Right renal pelvis (tissue), 4 donors: ENCODE measurements at regions not wholly inside any gene's neighbourhood (a gene's known extent, or its start where the extent isn't known, plus 50 kb on each side); places are given as distances from the start of the nearest gene placed in this dataset.

Experiments
- DNase-seq, 4 donors: peaks; one replicate each; pipeline ENCODE4 v3.0.0-alpha.2; 2013; ENCODE audit warnings: low read depth in 4 of 4, low spot score in 3 of 4, missing footprints in 1 of 4

- DNase-seq, result no peak
These were observed 695.4 kb upstream of the CDH18 start for GRCh38 chr5:20683241-20683940.

GRCh38 chr5:20680718-20681302 is 692.8 kb upstream of the CDH18 start:
- no peak for DNase-seq

GRCh38 chr5:20678814-20679298 is 690.9 kb upstream of the CDH18 start:
- DNase-seq, result no peak

GRCh38 chr5:20678386-20678785 is 690.4 kb upstream of the CDH18 start:
- no peak for DNase-seq

- DNase-seq, result no peak
These were observed 672.6 kb upstream of the CDH18 start for GRCh38 chr5:20660588-20660987.

- no peak for DNase-seq
These were observed 668.3 kb upstream of the CDH18 start for GRCh38 chr5:20656262-20656661.

- DNase-seq, result no peak
These were observed 667.2 kb upstream of the CDH18 start for GRCh38 chr5:20655211-20655610.

- no peak for DNase-seq
These were observed 666.7 kb upstream of the CDH18 start for GRCh38 chr5:20654746-20655145.

GRCh38 chr5:20654033-20654432 is 666.0 kb upstream of the CDH18 start:
- no peak for DNase-seq

GRCh38 chr5:20649966-20650365 is 662.0 kb upstream of the CDH18 start:
- DNase-seq, result no peak

- DNase-seq, result no peak
These were observed 661.0 kb upstream of the CDH18 start for GRCh38 chr5:20648981-20649380.

- DNase-seq, result no peak
These were observed 648.7 kb upstream of the CDH18 start for GRCh38 chr5:20636686-20637085.

GRCh38 chr5:20619591-20619990 is 631.6 kb upstream of the CDH18 start:
- no peak for DNase-seq

- no peak for DNase-seq
These were observed 630.3 kb upstream of the CDH18 start for GRCh38 chr5:20618340-20618739.

- no peak for DNase-seq
These were observed 629.8 kb upstream of the CDH18 start for GRCh38 chr5:20617841-20618240.

- no peak for DNase-seq
These were observed 628.0 kb upstream of the CDH18 start for GRCh38 chr5:20615888-20616563.

GRCh38 chr5:20611620-20612019 is 623.6 kb upstream of the CDH18 start:
- no peak for DNase-seq

GRCh38 chr5:20610681-20611080 is 622.7 kb upstream of the CDH18 start:
- no peak for DNase-seq

GRCh38 chr5:20609126-20609525 is 621.1 kb upstream of the CDH18 start:
- no peak for DNase-seq

- no peak for DNase-seq
These were observed 620.6 kb upstream of the CDH18 start for GRCh38 chr5:20608567-20608966.

GRCh38 chr5:20605732-20606525 is 617.9 kb upstream of the CDH18 start:
- no peak for DNase-seq
